HepG2 (cell line): ENCODE measurements at regions not wholly inside any gene's neighbourhood (a gene's known extent, or its start where the extent isn't known, plus 50 kb on each side); places are given as distances from the start of the nearest gene placed in this dataset.

Experiments used
- ATAC-seq: fragments of 200-7000 bp; cut with Tn5 transposase; 3 replicates; pipeline ENCODE4 v1.9.1; 2020; ENCODE audit warnings: mild to moderate bottlenecking, moderate library complexity
- BruUV-seq: library from RNA; stranded (reverse); fragments of 400-500 nt; replicated peaks from 2 replicates; lab custom pipeline; 2021; lab: Mats Ljungman, UMichigan
- CTCF ChIA-PET: fragments of 300-600 bp; formaldehyde crosslinking; extraction: SDS; loops from one replicate; lab custom pipeline; 2021; ENCODE audit warnings: low total read pairs, inconsistent platforms, low intra/inter-chr PET ratio; lab: Yijun Ruan, JAX
- POLR2A ChIA-PET: fragments of 350-600 bp; sonication (Branson Sonifier 250); formaldehyde crosslinking; loops from one replicate; lab custom pipeline; 2020; ENCODE audit warnings: antibody characterized with exemption, inconsistent platforms; lab: Yijun Ruan, JAX
- DNase-seq: peaks from one replicate; pipeline ENCODE4 v3.0.0-alpha.2; 2015; ENCODE audit warnings: low spot score
- FAIRE-seq: peaks from 3 replicates; lab custom pipeline; 2011; peaks lifted over from hg19 to GRCh38; lab: Jason Lieb, UNC
- H2AFZ ChIP-seq: one replicate; pipeline ENCODE4 v1.6.1; 2011; ENCODE audit warnings: low read length, inconsistent platforms
- H3K27ac ChIP-seq: fragments of 300-600 bp; 3 replicates; pipeline ENCODE4 v1.8.0; 2011; ENCODE audit warnings: mixed run types, mild to moderate bottlenecking, mixed read lengths, low read length, inconsistent platforms; ENCODE audit not compliant: insufficient read depth; ENCODE audit errors: extremely low read length
- H3K27me3 ChIP-seq, 2 experiments: fragments of 200-600 bp in 1 of 2; 2 replicates in 1 of 2; 3 replicates in 1 of 2; pipeline versions ENCODE4 v1.6.0 to v1.8.0; 2011; ENCODE audit warnings: low read length in 2 of 2, mild to moderate bottlenecking in 2 of 2, moderate library complexity in 2 of 2, inconsistent platforms in 1 of 2; ENCODE audit not compliant: insufficient read depth in 2 of 2, control insufficient read depth in 1 of 2
- H3K36me3 ChIP-seq, 2 experiments: fragments of 200-600 bp in 1 of 2; replicated peaks in 1 of 2; 2 replicates in 1 of 2; 3 replicates in 1 of 2; pipeline versions ENCODE4 v1.5.1 to v1.8.0; 2011; ENCODE audit warnings: low read length in 2 of 2, inconsistent platforms in 1 of 2; ENCODE audit not compliant: insufficient read depth in 2 of 2, control insufficient read depth in 1 of 2
- H3K4me1 ChIP-seq: 2 replicates; pipeline ENCODE4 v1.5.1; 2012; ENCODE audit warnings: low read length, inconsistent platforms; ENCODE audit not compliant: insufficient read depth
- H3K4me2 ChIP-seq: 2 replicates; pipeline ENCODE4 v1.6.0; 2011; ENCODE audit warnings: low read depth, low read length, inconsistent platforms
- H3K4me3 ChIP-seq, 3 experiments: fragments of 200-600 bp in 1 of 3; sonication (generic), shearing (Covaris generic) in 1 of 3; replicated peaks in 1 of 3; 2 replicates each; pipeline ENCODE4 v1.5.1; 2011 to 2016; ENCODE audit warnings: low read length in 3 of 3, inconsistent platforms in 2 of 3, low read depth in 2 of 3, mild to moderate bottlenecking in 2 of 3, control low read depth in 1 of 3, mixed read lengths in 1 of 3; ENCODE audit not compliant: insufficient read depth in 1 of 3
- H3K79me2 ChIP-seq: one replicate; pipeline ENCODE4 v1.6.1; 2011; ENCODE audit warnings: low read length, inconsistent platforms; ENCODE audit not compliant: insufficient read depth
- H3K9ac ChIP-seq: 2 replicates; pipeline ENCODE4 v1.6.0; 2011; ENCODE audit warnings: mild to moderate bottlenecking, low read depth, low read length, inconsistent platforms; ENCODE audit not compliant: insufficient read depth
- H3K9me3 ChIP-seq: 2 replicates; pipeline ENCODE4 v1.5.1; 2012; ENCODE audit warnings: mild to moderate bottlenecking, low read length
- H4K20me1 ChIP-seq: 2 replicates; pipeline ENCODE4 v1.6.0; 2011; ENCODE audit warnings: inconsistent platforms, mild to moderate bottlenecking, low read length, moderate library complexity; ENCODE audit not compliant: insufficient read depth
- ELF3 ChIP-seq: IDR thresholded peaks from 2 replicates; pipeline ENCODE4 v1.6.1; 2016; ENCODE audit warnings: missing genetic modification reagents, missing compliant biosample characterization
- FOSL1 ChIP-seq: sonication (generic); formaldehyde crosslinking; IDR thresholded peaks from 2 replicates; pipeline ENCODE4 v1.9.0; 2021; ENCODE audit warnings: missing genetic modification reagents, borderline replicate concordance
- FOXO1 ChIP-seq: sonication (generic); formaldehyde crosslinking; IDR thresholded peaks from 2 replicates; pipeline ENCODE4 v1.4.0; 2020; ENCODE audit warnings: missing genetic modification reagents
- HIC2 ChIP-seq: sonication (generic); formaldehyde crosslinking; IDR thresholded peaks from 2 replicates; pipeline ENCODE4 v1.9.0; 2022; ENCODE audit warnings: low read depth, missing genetic modification reagents
- ISL2 ChIP-seq: sonication (generic); formaldehyde crosslinking; IDR thresholded peaks from 2 replicates; pipeline ENCODE4 v1.5.0; 2020; ENCODE audit warnings: missing genetic modification reagents
- SNAPC2 ChIP-seq: sonication (generic); formaldehyde crosslinking; IDR thresholded peaks from 2 replicates; pipeline ENCODE4 v1.8.1; 2022; ENCODE audit warnings: mild to moderate bottlenecking, missing genetic modification reagents
- SSRP1 ChIP-seq: IDR thresholded peaks from 2 replicates; pipeline ENCODE4 v1.6.1; 2016; ENCODE audit warnings: control low read depth
- ZNF569 ChIP-seq: sonication (generic); formaldehyde crosslinking; IDR thresholded peaks from 2 replicates; pipeline ENCODE4 v1.5.0; 2020; ENCODE audit warnings: mild to moderate bottlenecking, missing genetic modification reagents, moderate library complexity, borderline replicate concordance
- ZNF670 ChIP-seq: sonication (generic); formaldehyde crosslinking; IDR thresholded peaks from 2 replicates; pipeline ENCODE4 v1.8.0; 2022; ENCODE audit warnings: mild to moderate bottlenecking, missing genetic modification reagents, borderline replicate concordance
- ZNF75D ChIP-seq: sonication (generic); formaldehyde crosslinking; IDR thresholded peaks from 2 replicates; pipeline ENCODE4 v1.8.1; 2023; ENCODE audit warnings: missing genetic modification reagents, mild to moderate bottlenecking, borderline replicate concordance
- ZNF839 ChIP-seq: sonication (generic); formaldehyde crosslinking; IDR thresholded peaks from 2 replicates; pipeline ENCODE4 v1.4.0; 2020; ENCODE audit warnings: missing genetic modification reagents, mild to moderate bottlenecking, borderline replicate concordance
- WGBS: methylation state at CpG from one replicate; pipeline ENCODE4 v1.1.6; 2017; ENCODE audit warnings: low lambda C conversion rate; 5-methylcytosine and 5-hydroxymethylcytosine counted together
- in situ Hi-C: cut with HindIII; loops from 2 replicates; pipeline ENCODE4 v1.10.0; 2017; ENCODE audit warnings: low pct_unique_long_range_greater_than_20kb; ENCODE audit not compliant: extremely low pct_ligation_motif_present
- intact Hi-C: fragments of 100-400 bp; cut with micrococcal nuclease; formaldehyde crosslinking; loops from one replicate; pipeline ENCODE4 v1.10.0; 2022; ENCODE audit not compliant: unreplicated experiment
- TF ChIP-seq, protein P1 (sequence below): sonication (generic); formaldehyde crosslinking; IDR thresholded peaks from 2 replicates; pipeline ENCODE4 v1.4.0; 2020; ENCODE audit warnings: low read depth, missing genetic modification reagents
- TF ChIP-seq, protein P2 (sequence below): IDR thresholded peaks from 2 replicates; pipeline ENCODE4 v1.6.1; 2016; ENCODE audit warnings: mild to moderate bottlenecking

- Histone ChIP-seq H3K27ac (no peak overlapping the region), H3K4me1 (no peaks in the 10 kb centered on the region), H4K20me1 (no peaks in the 10 kb centered on the region), H3K4me2 (no peak overlapping the region), H3K79me2 (no peaks in the 10 kb centered on the region), H3K36me3 (no peaks in the 10 kb centered on the region), H3K9ac (no peak overlapping the region), H3K9me3 (no peaks in the 10 kb centered on the region), H3K4me3 (no peak overlapping the region), H3K27me3 (no peaks in the 10 kb centered on the region; a peak in 1 of 5 replicates), H2AFZ (no peak overlapping the region)
- ATAC-seq (no peak), DNase-seq (no peak), FAIRE-seq (no peak)
- 8% methylated on average over 4 of the region's 4 CpGs for whole genome bisulfite sequencing
- ChIA-PET CTCF (no interaction called here), POLR2A (no interaction called here)
- intact Hi-C loops (no loop called here), in situ Hi-C loops (no loop called here)
- BruUV-seq: no TSS peak
- TF ChIP-seq ISL2 (CRISPR knock-in tag): no peak
- TF ChIP-seq HIC2 (CRISPR knock-in tag): no peak
- TF ChIP-seq ELF3 (CRISPR knock-in tag): no peak
- TF ChIP-seq ZNF839 (CRISPR knock-in tag): no peak
- no peak for TF ChIP-seq SSRP1 (CRISPR knock-in tag)
- TF ChIP-seq, protein P1, sequence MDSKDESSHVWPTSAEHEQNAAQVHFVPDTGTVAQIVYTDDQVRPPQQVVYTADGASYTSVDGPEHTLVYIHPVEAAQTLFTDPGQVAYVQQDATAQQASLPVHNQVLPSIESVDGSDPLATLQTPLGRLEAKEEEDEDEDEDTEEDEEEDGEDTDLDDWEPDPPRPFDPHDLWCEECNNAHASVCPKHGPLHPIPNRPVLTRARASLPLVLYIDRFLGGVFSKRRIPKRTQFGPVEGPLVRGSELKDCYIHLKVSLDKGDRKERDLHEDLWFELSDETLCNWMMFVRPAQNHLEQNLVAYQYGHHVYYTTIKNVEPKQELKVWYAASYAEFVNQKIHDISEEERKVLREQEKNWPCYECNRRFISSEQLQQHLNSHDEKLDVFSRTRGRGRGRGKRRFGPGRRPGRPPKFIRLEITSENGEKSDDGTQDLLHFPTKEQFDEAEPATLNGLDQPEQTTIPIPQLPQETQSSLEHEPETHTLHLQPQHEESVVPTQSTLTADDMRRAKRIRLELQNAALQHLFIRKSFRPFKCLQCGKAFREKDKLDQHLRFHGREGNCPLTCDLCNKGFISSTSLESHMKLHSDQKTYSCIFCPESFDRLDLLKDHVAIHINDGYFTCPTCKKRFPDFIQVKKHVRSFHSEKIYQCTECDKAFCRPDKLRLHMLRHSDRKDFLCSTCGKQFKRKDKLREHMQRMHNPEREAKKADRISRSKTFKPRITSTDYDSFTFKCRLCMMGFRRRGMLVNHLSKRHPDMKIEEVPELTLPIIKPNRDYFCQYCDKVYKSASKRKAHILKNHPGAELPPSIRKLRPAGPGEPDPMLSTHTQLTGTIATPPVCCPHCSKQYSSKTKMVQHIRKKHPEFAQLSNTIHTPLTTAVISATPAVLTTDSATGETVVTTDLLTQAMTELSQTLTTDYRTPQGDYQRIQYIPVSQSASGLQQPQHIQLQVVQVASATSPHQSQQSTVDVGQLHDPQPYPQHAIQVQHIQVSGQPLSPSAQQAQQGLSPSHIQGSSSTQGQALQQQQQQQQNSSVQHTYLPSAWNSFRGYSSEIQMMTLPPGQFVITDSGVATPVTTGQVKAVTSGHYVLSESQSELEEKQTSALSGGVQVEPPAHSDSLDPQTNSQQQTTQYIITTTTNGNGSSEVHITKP: no peak
- TF ChIP-seq, protein P2, sequence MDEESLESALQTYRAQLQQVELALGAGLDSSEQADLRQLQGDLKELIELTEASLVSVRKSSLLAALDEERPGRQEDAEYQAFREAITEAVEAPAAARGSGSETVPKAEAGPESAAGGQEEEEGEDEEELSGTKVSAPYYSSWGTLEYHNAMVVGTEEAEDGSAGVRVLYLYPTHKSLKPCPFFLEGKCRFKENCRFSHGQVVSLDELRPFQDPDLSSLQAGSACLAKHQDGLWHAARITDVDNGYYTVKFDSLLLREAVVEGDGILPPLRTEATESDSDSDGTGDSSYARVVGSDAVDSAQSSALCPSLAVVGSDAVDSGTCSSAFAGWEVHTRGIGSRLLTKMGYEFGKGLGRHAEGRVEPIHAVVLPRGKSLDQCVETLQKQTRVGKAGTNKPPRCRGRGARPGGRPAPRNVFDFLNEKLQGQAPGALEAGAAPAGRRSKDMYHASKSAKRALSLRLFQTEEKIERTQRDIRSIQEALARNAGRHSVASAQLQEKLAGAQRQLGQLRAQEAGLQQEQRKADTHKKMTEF (CRISPR knock-in tag): no peak
- no peak for TF ChIP-seq SNAPC2 (CRISPR knock-in tag)
- TF ChIP-seq FOSL1 (CRISPR knock-in tag): no peak
- TF ChIP-seq ZNF75D: no peak
- TF ChIP-seq FOXO1 (CRISPR knock-in tag): no peak
- no peak for TF ChIP-seq ZNF569 (CRISPR knock-in tag)
- no peak for TF ChIP-seq ZNF670 (CRISPR knock-in tag)
Observed at GRCh38 chr15:29430124-29430523, 160.5 kb upstream of the NSMCE3 start.
